Gastroesophageal sphincter (tissue), 3 donors: ENCODE measurements at regions not wholly inside any gene's neighbourhood (a gene's known extent, or its start where the extent isn't known, plus 50 kb on each side); places are given as distances from the start of the nearest gene placed in this dataset.

Source experiments
- CTCF ChIP-seq, 4 experiments: fragments of 200-600 bp in 2 of 4; fragments of 450-650 bp in 2 of 4; sonication (generic) in 1 of 4; IDR thresholded peaks; one replicate each; pipeline ENCODE4 v1.5.1; 2017 to 2019; ENCODE audit warnings: antibody characterized with exemption in 4 of 4, mild to moderate bottlenecking in 2 of 4, moderate library complexity in 2 of 4
- EP300 ChIP-seq: sonication (generic); formaldehyde crosslinking; IDR thresholded peaks from one replicate; pipeline ENCODE4 v1.6.1; 2017; ENCODE audit warnings: antibody characterized with exemption, mild to moderate bottlenecking
- POLR2A ChIP-seq, 2 donors: fragments of 450-650 bp; IDR thresholded peaks; one replicate each; pipeline ENCODE4 v1.6.1; 2017; ENCODE audit warnings: antibody characterized with exemption in 2 of 2, mild to moderate bottlenecking in 2 of 2, moderate library complexity in 1 of 2
- POLR2AphosphoS5 ChIP-seq: sonication (generic); formaldehyde crosslinking; IDR thresholded peaks from one replicate; pipeline ENCODE4 v1.6.1; 2017; ENCODE audit warnings: antibody characterized with exemption

GRCh38 chr1:203422656-203423055, 53.0 kb upstream of the PRELP start:
- no peak for TF ChIP-seq POLR2AphosphoS5
- TF ChIP-seq POLR2A (IDR thresholded peaks at IDR 0.05): no peak
- no peak for TF ChIP-seq CTCF (IDR thresholded peaks at IDR 0.05)
- no peak for TF ChIP-seq EP300
